SK-N-SH (cell line): ENCODE measurements at regions not wholly inside any gene's neighbourhood (a gene's known extent, or its start where the extent isn't known, plus 50 kb on each side); places are given as distances from the start of the nearest gene placed in this dataset.

ENCODE experiments used
- CTCF ChIP-seq: fragments of 200-600 bp; sonication (generic); IDR thresholded peaks from 2 replicates; pipeline ENCODE4 v1.6.1; 2017; ENCODE audit warnings: antibody characterized with exemption, mild to moderate bottlenecking, moderate library complexity
- EP300 ChIP-seq, 2 experiments: IDR thresholded peaks; 2 replicates each; pipeline versions ENCODE4 v1.4.0 to v1.6.1; 2012; ENCODE audit warnings: borderline replicate concordance in 1 of 2, low read depth in 1 of 2, low read length in 1 of 2
- GABPA ChIP-seq: IDR thresholded peaks from 2 replicates; pipeline ENCODE4 v1.4.0; 2012; ENCODE audit warnings: low read depth, mild to moderate bottlenecking
- IRF3 ChIP-seq: fragments of 150-350 bp; IDR thresholded peaks from 2 replicates; pipeline ENCODE4 v1.6.1; 2016; ENCODE audit warnings: mild to moderate bottlenecking, low read depth, low read length
- MAX ChIP-seq: IDR thresholded peaks from 2 replicates; pipeline ENCODE4 v1.4.0; 2012; ENCODE audit warnings: low read depth
- MXI1 ChIP-seq: IDR thresholded peaks from 2 replicates; pipeline ENCODE4 v1.6.1; 2012; ENCODE audit warnings: mild to moderate bottlenecking, low read depth, low read length, improper control_type of control experiment
- POLR2AphosphoS5 ChIP-seq: IDR thresholded peaks from 2 replicates; pipeline ENCODE4 v1.6.1; 2012; ENCODE audit warnings: low read depth, low read length
- TAF1 ChIP-seq: IDR thresholded peaks from 2 replicates; pipeline ENCODE4 v1.6.1; 2012; ENCODE audit warnings: low read depth, mild to moderate bottlenecking, low read length, moderate library complexity, borderline replicate concordance
- TEAD4 ChIP-seq: IDR thresholded peaks from 2 replicates; pipeline ENCODE4 v1.4.0; 2012; ENCODE audit warnings: mild to moderate bottlenecking, borderline replicate concordance; ENCODE audit not compliant: insufficient read depth

DNA sequence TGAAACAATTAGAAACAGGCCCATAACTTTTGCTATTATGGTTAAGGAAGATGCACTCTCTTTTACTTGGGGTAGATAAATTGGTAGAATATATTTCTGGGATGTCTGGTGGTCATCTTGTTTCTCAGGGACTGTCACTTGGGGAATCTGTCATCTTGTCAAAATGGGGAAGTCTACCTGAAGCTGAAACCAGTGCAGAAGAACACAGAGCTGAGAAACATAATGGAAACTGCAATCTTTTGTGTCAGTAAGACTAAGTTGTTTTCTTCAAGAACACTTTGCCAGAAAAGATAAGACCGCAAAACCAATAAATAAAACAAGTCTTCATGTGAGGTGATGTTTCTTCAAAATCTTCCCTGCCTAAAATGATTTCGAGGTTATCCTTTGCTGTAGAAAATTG, 92.0 kb downstream of the NAA11 start:
- TF ChIP-seq CTCF, result no peak
- TF ChIP-seq TEAD4, result no peak
- TF ChIP-seq POLR2AphosphoS5, result no peak
- TF ChIP-seq MAX, result no peak
- TF ChIP-seq MXI1, result no peak
- no peak for TF ChIP-seq GABPA
- TF ChIP-seq IRF3, result no peak
- TF ChIP-seq TAF1, result no peak
- no peak for TF ChIP-seq EP300 (IDR thresholded peaks at IDR 0.05; ENCODE audit: borderline replicate concordance in 1 of 2, low read depth in 1 of 2, low read length in 1 of 2)
